ENCODE measurements at regions not wholly inside any gene's neighbourhood (a gene's known extent, or its start where the extent isn't known, plus 50 kb on each side); places are given as distances from the start of the nearest gene placed in this dataset.

DNA sequence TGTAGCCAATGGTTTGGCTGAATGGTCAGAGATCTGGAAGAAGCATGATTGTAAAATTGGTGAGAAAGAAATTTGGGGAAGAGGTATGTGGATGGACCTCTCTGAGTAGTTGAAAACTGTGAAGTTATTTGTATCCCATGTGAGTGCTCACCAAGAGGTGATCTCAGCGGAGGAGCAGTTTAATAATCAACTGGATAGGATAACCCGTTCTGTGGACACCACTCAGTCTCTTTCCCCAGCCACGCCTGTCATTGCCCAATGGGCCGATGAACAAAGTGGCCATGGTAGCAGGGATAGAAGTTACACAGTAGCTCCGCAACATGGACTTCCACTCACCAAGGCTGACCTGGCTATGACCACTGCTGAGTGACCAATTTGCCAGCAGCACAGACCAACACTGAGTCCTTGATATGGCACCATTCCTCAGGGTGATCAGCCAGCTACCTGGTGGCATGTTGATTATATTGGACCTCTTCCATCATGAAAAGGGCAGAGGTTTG, 257.4 kb upstream of the ATXN7L3B start:
- TF ChIP-seq, protein P1, sequence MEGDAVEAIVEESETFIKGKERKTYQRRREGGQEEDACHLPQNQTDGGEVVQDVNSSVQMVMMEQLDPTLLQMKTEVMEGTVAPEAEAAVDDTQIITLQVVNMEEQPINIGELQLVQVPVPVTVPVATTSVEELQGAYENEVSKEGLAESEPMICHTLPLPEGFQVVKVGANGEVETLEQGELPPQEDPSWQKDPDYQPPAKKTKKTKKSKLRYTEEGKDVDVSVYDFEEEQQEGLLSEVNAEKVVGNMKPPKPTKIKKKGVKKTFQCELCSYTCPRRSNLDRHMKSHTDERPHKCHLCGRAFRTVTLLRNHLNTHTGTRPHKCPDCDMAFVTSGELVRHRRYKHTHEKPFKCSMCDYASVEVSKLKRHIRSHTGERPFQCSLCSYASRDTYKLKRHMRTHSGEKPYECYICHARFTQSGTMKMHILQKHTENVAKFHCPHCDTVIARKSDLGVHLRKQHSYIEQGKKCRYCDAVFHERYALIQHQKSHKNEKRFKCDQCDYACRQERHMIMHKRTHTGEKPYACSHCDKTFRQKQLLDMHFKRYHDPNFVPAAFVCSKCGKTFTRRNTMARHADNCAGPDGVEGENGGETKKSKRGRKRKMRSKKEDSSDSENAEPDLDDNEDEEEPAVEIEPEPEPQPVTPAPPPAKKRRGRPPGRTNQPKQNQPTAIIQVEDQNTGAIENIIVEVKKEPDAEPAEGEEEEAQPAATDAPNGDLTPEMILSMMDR (IDR thresholded peaks at IDR 0.05): no peak
- no peak for TF ChIP-seq POLR2AphosphoS5 (IDR thresholded peaks at IDR 0.05)

Data from breast epithelium (tissue), 3 donors.